GM13977 (cell line): ENCODE measurements at regions not wholly inside any gene's neighbourhood (a gene's known extent, or its start where the extent isn't known, plus 50 kb on each side); places are given as distances from the start of the nearest gene placed in this dataset.
"Not testable (repeated sequence)": the region's sequence is repeated elsewhere in the genome, so short reads cannot be mapped to it uniquely, and the experiment has no call there.

Experiments
- DNase-seq: peaks from one replicate; pipeline ENCODE4 v3.0.0; 2012; ENCODE audit warnings: low spot score
- CTCF ChIP-seq: IDR thresholded peaks from 2 replicates; pipeline ENCODE4 v1.5.1; 2012; ENCODE audit warnings: mild to moderate bottlenecking, control low read depth; ENCODE audit not compliant: insufficient read depth; ENCODE audit errors: extremely low read depth, missing control alignments
- in situ Hi-C: fragments of 300-500 bp; cut with MboI; formaldehyde crosslinking; loops from one replicate; pipeline ENCODE4 v1.12.0; 2022; ENCODE audit warnings: low sequenced_read_pairs, low pct_unique_long_range_greater_than_20kb, mixed read lengths, inconsistent platforms; ENCODE audit not compliant: unreplicated experiment

DNA sequence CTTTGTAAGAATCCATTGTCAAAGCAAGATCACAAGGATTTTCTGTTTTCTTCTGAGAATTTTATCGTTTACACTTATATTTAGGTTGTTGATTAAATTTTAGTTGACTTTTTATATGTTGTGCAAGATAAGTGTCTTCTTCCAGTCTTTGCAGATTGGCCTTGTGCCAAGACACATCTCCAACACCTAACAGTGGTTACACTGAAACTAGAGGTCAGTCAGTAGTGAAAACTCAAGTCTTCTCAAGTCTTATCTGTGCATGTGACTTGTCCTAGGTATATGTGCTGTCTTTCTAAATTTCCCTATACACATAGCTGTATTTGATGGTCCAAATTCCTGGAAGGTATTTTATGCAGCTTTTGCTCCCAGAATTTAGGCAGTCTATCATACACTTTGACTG, 1183.2 kb upstream of the B3GALT2 start:
- TF ChIP-seq CTCF, result no peak
- no peak for DNase-seq
- in situ Hi-C loops, result no loop called here

- TF ChIP-seq CTCF, result no peak
- DNase-seq, result no peak
- in situ Hi-C loops, result no loop called here
These were observed 1182.6 kb upstream of the B3GALT2 start for GRCh38 chr1:194369060-194369459.

DNA sequence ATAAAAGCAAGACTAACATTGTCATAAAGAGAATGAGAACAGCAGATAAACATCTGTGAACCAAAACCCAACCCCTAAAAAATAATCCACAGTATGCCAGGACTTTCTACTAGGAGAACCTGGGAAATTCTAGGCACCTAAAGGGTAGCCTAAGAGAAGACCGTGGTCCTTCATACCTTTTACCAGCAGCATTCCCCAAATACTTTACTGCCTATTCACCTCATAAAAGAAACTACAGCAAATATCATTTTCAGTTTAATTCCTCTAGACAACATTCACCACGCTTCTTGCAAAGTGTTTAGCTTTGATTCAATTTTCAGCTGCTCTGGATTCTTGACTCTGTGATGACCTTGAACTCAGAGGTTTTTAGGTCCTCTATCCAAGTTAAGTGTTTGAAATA, 1180.7 kb upstream of the B3GALT2 start:
- DNase-seq, result no peak
- no peak for TF ChIP-seq CTCF
- in situ Hi-C loops, result no loop called here

DNA sequence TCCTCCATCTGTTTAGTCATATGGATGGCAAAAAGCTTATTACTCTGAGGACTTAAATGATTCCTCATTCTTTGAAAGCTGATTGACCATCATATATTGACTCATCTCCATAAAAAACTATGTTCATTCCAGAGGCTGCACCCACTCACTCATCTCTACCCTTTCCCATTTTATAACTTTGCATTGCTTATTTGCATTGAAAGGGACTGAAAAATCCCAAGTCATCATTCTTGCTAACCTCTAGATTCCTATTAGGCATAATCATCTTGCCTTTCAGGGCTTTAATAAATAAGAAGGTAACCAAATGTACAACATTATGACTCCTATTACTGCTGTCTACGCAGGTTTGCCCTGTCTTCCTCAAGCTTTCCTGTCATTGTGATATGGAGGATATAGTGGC, 1180.3 kb upstream of the B3GALT2 start:
- in situ Hi-C loops, result no loop called here
- no peak for TF ChIP-seq CTCF
- DNase-seq, result no peak

DNA sequence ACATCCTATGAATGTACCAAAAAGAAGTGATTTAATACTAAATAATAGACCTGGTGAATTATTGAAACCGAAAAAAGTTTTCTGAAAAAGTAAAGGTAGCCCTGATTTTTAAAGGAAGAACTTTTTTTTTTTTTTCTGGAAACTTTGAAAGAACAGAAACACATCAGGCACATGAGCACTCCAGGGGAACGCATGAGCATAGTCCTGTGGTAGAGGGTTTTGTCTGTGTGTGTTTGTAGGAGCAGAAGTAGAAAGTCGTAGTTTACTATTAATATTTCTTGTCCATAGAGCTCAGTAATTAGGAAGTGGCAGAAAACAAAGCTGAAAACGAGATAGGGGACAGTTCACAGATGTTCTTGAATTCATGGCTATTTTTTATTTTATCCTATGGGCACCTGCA, 1175.9 kb upstream of the B3GALT2 start:
- no peak for DNase-seq
- in situ Hi-C loops, result no loop called here
- TF ChIP-seq CTCF, result no peak

DNA sequence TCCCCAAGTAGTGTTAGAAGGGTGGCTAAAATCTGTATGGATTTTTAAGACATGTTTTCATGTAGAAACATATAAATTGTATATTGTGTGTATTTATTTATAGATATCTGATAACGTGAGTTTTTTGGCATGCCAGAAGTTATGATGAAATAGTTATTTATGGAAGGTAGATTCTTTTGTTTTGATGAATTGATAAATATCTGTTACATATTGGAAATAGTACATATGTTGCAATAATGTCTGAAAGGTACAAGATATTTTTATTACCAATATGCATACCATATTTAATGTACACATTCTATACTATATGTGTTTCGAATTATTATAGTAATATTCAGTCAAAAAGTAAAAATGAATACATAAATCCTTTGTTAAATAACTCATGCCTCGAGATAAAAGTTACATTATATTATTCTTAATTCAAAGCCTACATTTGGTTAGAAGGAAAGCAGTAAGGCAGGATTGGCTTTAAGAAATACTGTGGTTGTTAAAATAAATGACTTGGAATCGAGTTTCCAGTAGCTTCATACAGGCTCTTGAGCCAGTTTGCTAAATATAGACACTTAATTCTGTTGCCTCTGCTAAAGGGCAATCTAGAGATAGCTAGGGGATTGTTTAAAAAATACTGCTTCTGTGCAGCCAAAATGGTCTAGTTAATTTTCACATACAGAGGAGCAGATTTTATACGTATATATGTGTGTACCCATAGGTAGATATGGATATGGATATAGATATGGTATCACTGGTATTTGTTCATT, 1175.1 kb upstream of the B3GALT2 start:
- in situ Hi-C loops, result no loop called here
- no peak for DNase-seq
- no peak for TF ChIP-seq CTCF

GRCh38 chr1:194358208-194358581, 1171.8 kb upstream of the B3GALT2 start:
- TF ChIP-seq CTCF, result no peak
- DNase-seq, result no peak
- in situ Hi-C loops, result no loop called here

- in situ Hi-C loops, DNase-seq: not testable (repeated sequence)
These were observed 1171.3 kb upstream of the B3GALT2 start for GRCh38 chr1:194357573-194358207.
